Erythroblast (primary cell): ENCODE measurements at regions not wholly inside any gene's neighbourhood (a gene's known extent, or its start where the extent isn't known, plus 50 kb on each side); places are given as distances from the start of the nearest gene placed in this dataset.

Experiments used
- GATA1 ChIP-seq: IDR thresholded peaks from 2 replicates; pipeline ENCODE4 v1.6.1; 2011; ENCODE audit warnings: low read depth, mild to moderate bottlenecking, control low read depth, low read length, moderate library complexity
- POLR2A ChIP-seq: IDR thresholded peaks from 2 replicates; pipeline ENCODE4 v1.6.1; 2011; ENCODE audit warnings: mild to moderate bottlenecking, low read length

DNA sequence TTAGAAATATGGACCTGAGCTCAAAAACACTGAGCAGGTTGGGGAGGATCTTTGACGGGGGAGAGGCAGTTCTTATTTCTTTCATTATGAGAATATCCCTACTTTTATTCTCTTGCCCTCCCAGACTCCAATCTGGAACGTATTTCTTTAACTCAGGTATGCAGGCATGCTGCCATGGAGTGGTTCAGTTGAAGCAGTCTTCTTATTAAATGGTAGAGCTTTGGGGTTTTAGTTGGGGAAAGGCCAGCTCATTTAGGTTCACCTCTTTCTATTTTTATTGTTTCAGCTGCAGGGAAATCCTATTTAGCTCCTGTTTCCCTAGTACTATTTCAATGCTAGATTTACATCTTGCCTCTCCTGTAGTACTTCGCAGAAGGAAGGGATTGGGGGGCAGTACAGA, 198.9 kb downstream of the TTLL7 start:
- TF ChIP-seq POLR2A = no peak
- TF ChIP-seq GATA1 = no peak
